ENCODE measurements at regions not wholly inside any gene's neighbourhood (a gene's known extent, or its start where the extent isn't known, plus 50 kb on each side); places are given as distances from the start of the nearest gene placed in this dataset.

DNA sequence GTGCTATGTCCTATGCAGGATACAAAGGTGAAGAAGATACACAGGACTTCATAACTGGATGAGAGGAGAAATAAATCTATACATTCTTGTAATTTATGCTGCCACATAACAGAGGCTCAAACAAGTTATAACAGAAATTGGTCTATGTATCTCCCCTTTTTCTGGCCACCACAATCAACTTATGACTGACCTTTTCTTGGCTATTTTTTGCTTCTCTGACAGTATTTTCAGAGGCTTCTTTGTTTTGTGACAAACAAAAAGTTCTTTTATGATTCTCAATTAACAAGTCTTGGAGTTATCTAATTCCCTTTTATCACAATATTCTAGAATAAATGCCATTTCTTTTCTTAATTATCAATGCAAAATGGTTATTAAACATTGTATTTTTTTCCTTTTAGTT lies 953.0 kb upstream of the ZWINT start:
- Mint-ChIP-seq H3K9me3 (no peaks in the 10 kb centered on the region), H3K27ac (no peak overlapping the region), H3K27me3 (no peaks in the 10 kb centered on the region), H3K4me1 (ENCODE audit: unreplicated experiment) (no peaks in the 10 kb centered on the region), H3K36me3 (no peaks in the 10 kb centered on the region), H3K4me3 (no peak overlapping the region)
- TF ChIP-seq, protein P1, sequence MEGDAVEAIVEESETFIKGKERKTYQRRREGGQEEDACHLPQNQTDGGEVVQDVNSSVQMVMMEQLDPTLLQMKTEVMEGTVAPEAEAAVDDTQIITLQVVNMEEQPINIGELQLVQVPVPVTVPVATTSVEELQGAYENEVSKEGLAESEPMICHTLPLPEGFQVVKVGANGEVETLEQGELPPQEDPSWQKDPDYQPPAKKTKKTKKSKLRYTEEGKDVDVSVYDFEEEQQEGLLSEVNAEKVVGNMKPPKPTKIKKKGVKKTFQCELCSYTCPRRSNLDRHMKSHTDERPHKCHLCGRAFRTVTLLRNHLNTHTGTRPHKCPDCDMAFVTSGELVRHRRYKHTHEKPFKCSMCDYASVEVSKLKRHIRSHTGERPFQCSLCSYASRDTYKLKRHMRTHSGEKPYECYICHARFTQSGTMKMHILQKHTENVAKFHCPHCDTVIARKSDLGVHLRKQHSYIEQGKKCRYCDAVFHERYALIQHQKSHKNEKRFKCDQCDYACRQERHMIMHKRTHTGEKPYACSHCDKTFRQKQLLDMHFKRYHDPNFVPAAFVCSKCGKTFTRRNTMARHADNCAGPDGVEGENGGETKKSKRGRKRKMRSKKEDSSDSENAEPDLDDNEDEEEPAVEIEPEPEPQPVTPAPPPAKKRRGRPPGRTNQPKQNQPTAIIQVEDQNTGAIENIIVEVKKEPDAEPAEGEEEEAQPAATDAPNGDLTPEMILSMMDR (conservative IDR thresholded peaks at IDR 0.05) = no peak
- no peak for DNase-seq (ENCODE audit: extremely low spot score, unreplicated experiment)

DNA sequence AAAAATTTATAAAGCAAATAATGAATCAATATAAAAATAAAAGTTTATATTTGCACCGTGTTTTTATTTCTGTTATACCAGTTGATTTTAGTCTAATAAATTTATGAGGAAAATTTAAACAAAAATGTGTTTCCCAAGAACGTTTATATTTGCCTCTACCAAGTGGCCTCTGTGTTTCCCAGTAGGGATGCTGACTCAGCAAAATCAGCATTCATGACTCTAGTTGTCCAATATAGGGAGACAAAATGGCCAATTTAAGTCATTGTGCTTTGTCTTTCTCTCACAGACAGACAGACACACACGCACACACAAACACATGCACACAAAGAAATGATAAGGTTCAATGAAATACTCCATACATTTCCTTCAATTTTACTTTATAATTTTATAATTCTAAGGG lies 942.5 kb upstream of the ZWINT start:
- no peak for DNase-seq (ENCODE audit: extremely low spot score, unreplicated experiment)
- Mint-ChIP-seq H3K4me3 (no peak overlapping the region), H3K9me3 (no peaks in the 10 kb centered on the region), H3K4me1 (ENCODE audit: unreplicated experiment) (no peaks in the 10 kb centered on the region), H3K36me3 (no peaks in the 10 kb centered on the region), H3K27me3 (no peaks in the 10 kb centered on the region), H3K27ac (no peak overlapping the region)
- TF ChIP-seq, protein P1 (conservative IDR thresholded peaks at IDR 0.05) = no peak

DNA sequence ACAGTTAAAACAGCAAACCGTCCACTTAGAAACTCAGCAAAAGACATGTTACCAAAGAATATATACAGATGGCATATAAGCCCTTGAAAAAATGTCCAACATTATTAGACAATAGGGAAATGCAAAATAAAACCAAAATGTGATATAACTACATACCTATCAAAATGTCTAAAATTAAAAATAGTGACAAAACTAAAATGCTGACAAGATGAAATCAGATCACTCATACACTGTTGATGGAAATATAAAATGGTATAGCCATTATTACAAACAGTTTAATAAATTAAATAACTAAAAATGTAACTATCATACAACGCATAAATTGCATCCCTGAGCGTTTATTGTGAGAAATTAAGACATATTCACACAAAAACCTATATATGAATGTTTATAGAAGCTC lies 939.7 kb upstream of the ZWINT start:
- Mint-ChIP-seq H3K36me3 (no peaks in the 10 kb centered on the region), H3K27me3 (no peaks in the 10 kb centered on the region)
- TF ChIP-seq, protein P1 (conservative IDR thresholded peaks at IDR 0.05) = no peak

DNA sequence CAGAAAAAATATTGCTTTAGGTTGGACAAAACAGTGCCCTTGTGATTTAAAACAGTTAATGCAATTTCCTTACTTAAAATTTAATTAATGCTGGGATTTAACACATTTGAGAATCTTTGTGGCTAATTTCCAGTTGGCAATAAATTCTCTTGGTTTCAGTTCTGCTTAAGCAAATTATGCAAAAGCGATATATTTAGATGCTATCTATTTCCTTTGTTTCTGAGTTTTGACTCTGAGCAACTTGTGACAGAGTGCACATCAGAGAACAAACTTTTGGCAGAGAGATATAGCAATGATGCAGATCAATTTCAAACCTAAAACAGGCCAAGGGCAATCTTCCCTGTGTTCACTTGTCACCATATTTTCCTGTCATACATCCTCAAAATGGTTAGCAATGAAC lies 933.6 kb upstream of the ZWINT start:
- no peak overlapping the region for H3K27ac Mint-ChIP-seq
- DNase-seq (ENCODE audit: extremely low spot score, unreplicated experiment) = no peak

More for the DNA sequence above, 939.7 kb upstream of the ZWINT start:
- Mint-ChIP-seq H3K27ac (no peak overlapping the region), H3K4me3 (no peak overlapping the region), H3K4me1 (ENCODE audit: unreplicated experiment) (no peaks in the 10 kb centered on the region), H3K9me3 (no peaks in the 10 kb centered on the region)
- no peak for DNase-seq (ENCODE audit: extremely low spot score, unreplicated experiment)

DNA sequence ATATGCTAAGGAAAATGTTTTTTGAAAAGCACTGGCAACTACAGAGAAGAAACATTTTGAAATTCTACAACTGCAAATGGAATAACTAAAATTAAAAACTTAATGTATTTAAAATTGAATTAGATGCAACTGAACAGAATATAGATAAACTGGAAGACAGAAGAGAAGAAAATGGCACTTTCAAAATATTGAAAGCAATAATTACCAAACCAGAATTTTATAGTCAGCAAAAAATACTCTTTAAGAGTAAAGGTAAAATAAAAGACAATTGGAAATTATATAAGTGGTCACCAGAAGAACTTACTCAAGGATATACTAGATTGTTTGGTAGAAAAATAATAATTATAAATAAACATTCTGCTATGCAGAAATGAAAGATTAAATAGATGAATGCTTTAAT lies 927.7 kb upstream of the ZWINT start:
- H3K9me3 Mint-ChIP-seq = no peaks in the 10 kb centered on the region
- DNase-seq (ENCODE audit: extremely low spot score, unreplicated experiment) = no peak
- H3K4me1 Mint-ChIP-seq (ENCODE audit: unreplicated experiment) = no peaks in the 10 kb centered on the region
- no peaks in the 10 kb centered on the region for H3K36me3 Mint-ChIP-seq
- H3K27me3 Mint-ChIP-seq = no peaks in the 10 kb centered on the region
- TF ChIP-seq, protein P1 (conservative IDR thresholded peaks at IDR 0.05) = no peak
- no peak overlapping the region for H3K27ac Mint-ChIP-seq
- H3K4me3 Mint-ChIP-seq = no peak overlapping the region

More for the DNA sequence above, 933.6 kb upstream of the ZWINT start:
- Mint-ChIP-seq H3K9me3 (no peaks in the 10 kb centered on the region), H3K27me3 (no peaks in the 10 kb centered on the region), H3K36me3 (no peaks in the 10 kb centered on the region), H3K4me3 (no peak overlapping the region), H3K4me1 (ENCODE audit: unreplicated experiment) (no peaks in the 10 kb centered on the region)
- TF ChIP-seq, protein P1 (conservative IDR thresholded peaks at IDR 0.05) = no peak

DNA sequence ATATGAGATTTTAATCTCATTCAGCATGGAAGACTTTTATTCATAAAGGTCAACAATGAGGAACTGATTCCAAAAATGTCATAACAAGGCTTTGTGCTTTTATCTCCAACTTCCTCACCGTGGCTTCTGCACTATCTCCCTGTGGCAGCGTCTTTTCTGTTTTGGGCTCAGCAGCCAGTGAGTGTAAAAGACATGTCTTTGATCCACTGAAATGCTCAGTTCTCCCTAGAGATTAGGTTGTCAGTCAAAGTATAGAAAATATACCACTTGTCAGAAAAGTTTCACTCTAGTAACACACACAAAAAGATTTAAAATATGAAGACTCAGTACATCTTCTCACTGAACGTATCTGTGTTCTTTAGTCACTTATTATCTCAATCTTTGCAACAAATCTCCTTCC lies 901.8 kb upstream of the ZWINT start:
- TF ChIP-seq, protein P1 (conservative IDR thresholded peaks at IDR 0.05) = no peak
- H3K4me3 Mint-ChIP-seq = no peak overlapping the region
- peaks cover 7% of the 10 kb centered on the region for H3K9me3 Mint-ChIP-seq
- H3K27me3 Mint-ChIP-seq = no peaks in the 10 kb centered on the region
- H3K36me3 Mint-ChIP-seq = peaks cover 3% of the 10 kb centered on the region
- no peak overlapping the region for H3K27ac Mint-ChIP-seq
- H3K4me1 Mint-ChIP-seq (ENCODE audit: unreplicated experiment) = no peaks in the 10 kb centered on the region
- no peak for DNase-seq (ENCODE audit: extremely low spot score, unreplicated experiment)
